Activated B cell treated with CpG ODN at 0.5 μM for 24 hours (primary cell): ENCODE measurements at regions not wholly inside any gene's neighbourhood (a gene's known extent, or its start where the extent isn't known, plus 50 kb on each side); places are given as distances from the start of the nearest gene placed in this dataset.

Experiments
- ATAC-seq: fragments of 200-7000 bp; cut with Tn5 transposase; one replicate; pipeline ENCODE4 v1.10.0; 2021; ENCODE audit warnings: low read depth, mild to moderate bottlenecking, moderate library complexity
- CTCF ChIA-PET: fragments of 350-600 bp; sonication (Branson Sonifier 250); formaldehyde crosslinking; loops from one replicate; lab custom pipeline; 2021; ENCODE audit warnings: antibody characterized with exemption; lab: Charles Lee
- POLR2A ChIA-PET: fragments of 350-600 bp; sonication (Branson Sonifier 250); formaldehyde crosslinking; loops from one replicate; lab custom pipeline; 2021; ENCODE audit warnings: antibody characterized with exemption; lab: Charles Lee
- DNase-seq: peaks from one replicate; pipeline ENCODE4 v3.0.0; 2022
- H3K27ac Mint-ChIP-seq: one replicate; pipeline ENCODE4 v1.8.0; 2020; ENCODE audit warnings: mixed read lengths
- H3K27me3 Mint-ChIP-seq: one replicate; pipeline ENCODE4 v1.8.0; 2021; ENCODE audit warnings: mixed read lengths
- H3K36me3 Mint-ChIP-seq: one replicate; pipeline ENCODE4 v1.8.0; 2021; ENCODE audit warnings: low read depth, mixed read lengths
- H3K4me1 Mint-ChIP-seq: one replicate; pipeline ENCODE4 v1.8.0; 2021; ENCODE audit warnings: mixed read lengths
- H3K4me3 Mint-ChIP-seq: one replicate; pipeline ENCODE4 v1.8.0; 2020; ENCODE audit warnings: mild to moderate bottlenecking, mixed read lengths
- H3K9me3 Mint-ChIP-seq: one replicate; pipeline ENCODE4 v1.8.0; 2020; ENCODE audit warnings: mixed read lengths
- CTCF ChIP-seq: fragments of 200-600 bp; IDR thresholded peaks from one replicate; pipeline ENCODE4 v1.8.0; 2022; ENCODE audit warnings: antibody characterized with exemption, mild to moderate bottlenecking
- intact Hi-C: fragments of 100-400 bp; cut with micrococcal nuclease; formaldehyde crosslinking; loops from one replicate; pipeline ENCODE4 v1.15.1; 2024

- peak overlapping the region; percentile 95 for H3K27ac Mint-ChIP-seq
- intact Hi-C loops = loop anchor here (5.0 kb wide), 1 partner anchor 34 kb away; no protein-coding TSS in a partner anchor
- no peaks in the 10 kb centered on the region for H3K36me3 Mint-ChIP-seq
- peak overlapping the region; percentile 46 for H3K4me3 Mint-ChIP-seq
- DNase-seq (no peak), ATAC-seq (peak; percentile 32)
- H3K27me3 Mint-ChIP-seq = no peaks in the 10 kb centered on the region
- TF ChIP-seq CTCF = no peak
- POLR2A ChIA-PET = interaction anchor here (0.6 to 4.3 kb wide), 12 partner anchors 10 to 180 kb away, joined by 3 to 27 read pairs (median 6); no protein-coding TSS in a partner anchor
- no peaks in the 10 kb centered on the region for H3K9me3 Mint-ChIP-seq
- peaks cover 87% of the 10 kb centered on the region for H3K4me1 Mint-ChIP-seq
- CTCF ChIA-PET = interaction anchor here (0.8 to 1.5 kb wide), 2 partner anchors 15 to 69 kb away, joined by 3 to 5 read pairs; no protein-coding TSS in a partner anchor
Measured at GRCh38 chr2:60370814-60371213, 182.6 kb downstream of the BCL11A start.

- no peak for TF ChIP-seq CTCF
- Mint-ChIP-seq H3K27ac (peak overlapping the region; percentile 95), H3K4me3 (no peak overlapping the region), H3K27me3 (no peaks in the 10 kb centered on the region), H3K36me3 (no peaks in the 10 kb centered on the region), H3K4me1 (peaks cover 98% of the 10 kb centered on the region), H3K9me3 (no peaks in the 10 kb centered on the region)
- ChIA-PET CTCF (no interaction called here), POLR2A (interaction anchor here (0.5 to 1.2 kb wide), 3 partner anchors 9 to 182 kb away, joined by 3 to 5 read pairs (median 4); no protein-coding TSS in a partner anchor)
- DNase-seq (no peak), ATAC-seq (no peak)
- intact Hi-C loops = loop anchor here (5.0 kb wide), 1 partner anchor 44 kb away; no protein-coding TSS in a partner anchor
Measured at GRCh38 chr2:60368456-60368855, 185.0 kb downstream of the BCL11A start.

- H3K9me3 Mint-ChIP-seq = peaks cover 2% of the 10 kb centered on the region
- peak overlapping the region; percentile 95 for H3K27ac Mint-ChIP-seq
- intact Hi-C loops = loop anchor here (1.0 to 5.0 kb wide), 2 partner anchors 12 to 46 kb away; no protein-coding TSS in a partner anchor
Measured at GRCh38 chr2:60366135-60366712, 187.2 kb downstream of the BCL11A start.

GRCh38 chr2:60365556-60365955, 187.9 kb downstream of the BCL11A start:
- POLR2A ChIA-PET = interaction anchor here (0.5 to 7.6 kb wide), 10 partner anchors 13 to 187 kb away, joined by 3 to 75 read pairs (median 5); partner anchors contain the start of gene BCL11A
- Mint-ChIP-seq H3K4me1 (peaks cover 96% of the 10 kb centered on the region), H3K9me3 (peaks cover 4% of the 10 kb centered on the region), H3K36me3 (peaks cover 5% of the 10 kb centered on the region), H3K27me3 (no peaks in the 10 kb centered on the region), H3K27ac (peak overlapping the region; percentile 95), H3K4me3 (peak overlapping the region; percentile 62)
- no peak for DNase-seq
- intact Hi-C loops = loop anchor here (5.0 kb wide), 1 partner anchor 47 kb away; no protein-coding TSS in a partner anchor
- ATAC-seq = no peak
- CTCF ChIA-PET = interaction anchor here (1.1 to 2.2 kb wide), 4 partner anchors 11 to 184 kb away, joined by 3 to 8 read pairs (median 4); no protein-coding TSS in a partner anchor
- no peak for TF ChIP-seq CTCF

More at GRCh38 chr2:60366135-60366712, 187.2 kb downstream of the BCL11A start:
- CTCF ChIA-PET = interaction anchor here (0.9 to 2.2 kb wide), 6 partner anchors 10 to 184 kb away, joined by 3 to 8 read pairs (median 4); no protein-coding TSS in a partner anchor
- Mint-ChIP-seq H3K36me3 (peaks cover 4% of the 10 kb centered on the region), H3K4me3 (peak overlapping the region; percentile 62), H3K27me3 (no peaks in the 10 kb centered on the region), H3K4me1 (peaks cover 99% of the 10 kb centered on the region)
- peak; percentile 60 for ATAC-seq
- no peak for DNase-seq
- POLR2A ChIA-PET = interaction anchor here (0.6 to 7.6 kb wide), 11 partner anchors 13 to 187 kb away, joined by 3 to 75 read pairs (median 4); partner anchors contain the start of gene BCL11A
- TF ChIP-seq CTCF = no peak

GRCh38 chr2:60364491-60364890, 189.0 kb downstream of the BCL11A start:
- H3K27ac Mint-ChIP-seq = peak overlapping the region; percentile 95
- peaks cover 96% of the 10 kb centered on the region for H3K4me1 Mint-ChIP-seq
- no peaks in the 10 kb centered on the region for H3K27me3 Mint-ChIP-seq
- H3K9me3 Mint-ChIP-seq = peaks cover 6% of the 10 kb centered on the region
- no peak for TF ChIP-seq CTCF
- peaks cover 10% of the 10 kb centered on the region for H3K36me3 Mint-ChIP-seq
- DNase-seq (no peak), ATAC-seq (no peak)
- ChIA-PET POLR2A (interaction anchor here (0.5 to 7.6 kb wide), 4 partner anchors 12 to 188 kb away, joined by 3 to 75 read pairs (median 7); no protein-coding TSS in a partner anchor), CTCF (interaction anchor here (1.1 kb wide), 1 partner anchor 76 kb away, joined by 3 read pairs; no protein-coding TSS in a partner anchor)
- H3K4me3 Mint-ChIP-seq = no peak overlapping the region
- intact Hi-C loops = no loop called here
